ENCODE measurements at regions not wholly inside any gene's neighbourhood (a gene's known extent, or its start where the extent isn't known, plus 50 kb on each side); places are given as distances from the start of the nearest gene placed in this dataset.

- no peaks in the 10 kb centered on the region for H3K4me1 ChIP-seq
- H3K9me3 ChIP-seq: no peaks in the 10 kb centered on the region
- H3K27me3 ChIP-seq (ENCODE audit: low read depth): no peaks in the 10 kb centered on the region
- DNase-seq (no peak), ATAC-seq (no peak)
- H3K4me3 ChIP-seq: no peak overlapping the region
- TF ChIP-seq CTCF (IDR thresholded peaks at IDR 0.05): no peak
- no peaks in the 10 kb centered on the region for H3K36me3 ChIP-seq
- H3K27ac ChIP-seq: no peak overlapping the region
- intact Hi-C loops (cut with DNase I): no loop called here
Measured at GRCh38 chr9:78857373-78858225, 560.7 kb downstream of the PSAT1 start.

- ATAC-seq: no peak
- intact Hi-C loops (cut with DNase I): no loop called here
Measured at GRCh38 chr9:78858266-78858665, 561.3 kb downstream of the PSAT1 start.

GRCh38 chr9:78860801-78861475, 564.0 kb downstream of the PSAT1 start:
- ATAC-seq (no peak), DNase-seq (no peak)
- intact Hi-C loops (cut with DNase I): no loop called here
- Histone ChIP-seq H3K27ac (no peak overlapping the region), H3K27me3 (ENCODE audit: low read depth) (no peaks in the 10 kb centered on the region), H3K4me3 (no peak overlapping the region), H3K4me1 (no peaks in the 10 kb centered on the region), H3K9me3 (no peaks in the 10 kb centered on the region), H3K36me3 (no peaks in the 10 kb centered on the region)
- no peak for TF ChIP-seq CTCF (IDR thresholded peaks at IDR 0.05)

More at GRCh38 chr9:78858266-78858665, 561.3 kb downstream of the PSAT1 start:
- no peaks in the 10 kb centered on the region for H3K36me3 ChIP-seq
- no peak for DNase-seq
- no peak for TF ChIP-seq CTCF (IDR thresholded peaks at IDR 0.05)
- no peaks in the 10 kb centered on the region for H3K27me3 ChIP-seq (ENCODE audit: low read depth)
- no peaks in the 10 kb centered on the region for H3K9me3 ChIP-seq
- H3K4me1 ChIP-seq: no peaks in the 10 kb centered on the region
- H3K27ac ChIP-seq: no peak overlapping the region
- no peak overlapping the region for H3K4me3 ChIP-seq

- intact Hi-C loops (cut with DNase I): no loop called here
- Histone ChIP-seq H3K36me3 (no peaks in the 10 kb centered on the region), H3K27ac (no peak overlapping the region), H3K4me1 (no peaks in the 10 kb centered on the region), H3K4me3 (no peak overlapping the region), H3K27me3 (ENCODE audit: low read depth) (no peaks in the 10 kb centered on the region), H3K9me3 (no peaks in the 10 kb centered on the region)
- TF ChIP-seq CTCF (IDR thresholded peaks at IDR 0.05): no peak
- no peak for ATAC-seq
- DNase-seq: no peak
Measured at GRCh38 chr9:78863531-78863930, 566.6 kb downstream of the PSAT1 start.

- intact Hi-C loops (cut with DNase I): no loop called here
- Histone ChIP-seq H3K4me3 (no peak overlapping the region), H3K27me3 (ENCODE audit: low read depth) (no peaks in the 10 kb centered on the region), H3K4me1 (no peaks in the 10 kb centered on the region), H3K9me3 (no peaks in the 10 kb centered on the region), H3K27ac (no peak overlapping the region), H3K36me3 (no peaks in the 10 kb centered on the region)
- no peak for ATAC-seq
- no peak for TF ChIP-seq CTCF (IDR thresholded peaks at IDR 0.05)
- no peak for DNase-seq
Measured at GRCh38 chr9:78865737-78866136, 568.8 kb downstream of the PSAT1 start.

All from lower lobe of right lung (tissue), 2 donors.